HepG2 (cell line): ENCODE measurements at regions not wholly inside any gene's neighbourhood (a gene's known extent, or its start where the extent isn't known, plus 50 kb on each side); places are given as distances from the start of the nearest gene placed in this dataset.

Source experiments
- CENPX ChIP-seq: sonication (generic); formaldehyde crosslinking; IDR thresholded peaks from 2 replicates; pipeline ENCODE4 v1.9.0; 2021; ENCODE audit warnings: mild to moderate bottlenecking, missing genetic modification reagents, moderate library complexity
- EP300 ChIP-seq, 3 experiments: sonication (generic) in 1 of 3; formaldehyde crosslinking in 1 of 3; IDR thresholded peaks; 2 replicates each; pipeline versions ENCODE4 v1.5.1 to v1.6.1; 2011 to 2020; ENCODE audit warnings: low read depth in 2 of 3, low read length in 2 of 3, borderline replicate concordance in 1 of 3, improper control_type of control experiment in 1 of 3, mild to moderate bottlenecking in 1 of 3, missing genetic modification reagents in 1 of 3, moderate library complexity in 1 of 3
- EZH2 ChIP-seq: conservative IDR thresholded peaks from 2 replicates; pipeline ENCODE4 v1.6.1; 2012; ENCODE audit warnings: mild to moderate bottlenecking, low read depth, low read length, moderate library complexity
- POLR2A ChIP-seq, 2 experiments: IDR thresholded peaks; 2 replicates each; pipeline ENCODE4 v1.6.1; 2011; ENCODE audit warnings: low read depth in 2 of 2, low read length in 2 of 2, mild to moderate bottlenecking in 1 of 2, moderate library complexity in 1 of 2; ENCODE audit not compliant: insufficient read depth in 1 of 2
- TARDBP ChIP-seq: sonication (generic); formaldehyde crosslinking; IDR thresholded peaks from 2 replicates; pipeline ENCODE4 v1.8.0; 2022; ENCODE audit warnings: mild to moderate bottlenecking, missing genetic modification reagents
- ZNF121 ChIP-seq: sonication (generic); formaldehyde crosslinking; IDR thresholded peaks from 2 replicates; pipeline ENCODE4 v1.5.0; 2020; ENCODE audit warnings: mild to moderate bottlenecking, missing genetic modification reagents
- ZNF292 ChIP-seq: sonication (generic); formaldehyde crosslinking; IDR thresholded peaks from 2 replicates; pipeline ENCODE4 v1.8.1; 2022; ENCODE audit warnings: mild to moderate bottlenecking, low read depth, missing genetic modification reagents, borderline replicate concordance
- ZNF644 ChIP-seq: IDR thresholded peaks from 2 replicates; pipeline ENCODE4 v1.6.1; 2016; ENCODE audit warnings: low read depth
- TF ChIP-seq, protein P1 (sequence below): sonication (generic); formaldehyde crosslinking; IDR thresholded peaks from 2 replicates; pipeline ENCODE4 v1.5.0; 2020; ENCODE audit warnings: mild to moderate bottlenecking, missing genetic modification reagents, moderate library complexity
- TF ChIP-seq, protein P2 (sequence below), 2 experiments: IDR thresholded peaks; 2 replicates each; pipeline ENCODE4 v1.6.1; 2011 to 2012; ENCODE audit warnings: low read length in 2 of 2, borderline replicate concordance in 1 of 2, low read depth in 1 of 2, mild to moderate bottlenecking in 1 of 2, moderate library complexity in 1 of 2
- TF ChIP-seq, protein P3 (sequence below): sonication (generic); formaldehyde crosslinking; IDR thresholded peaks from 2 replicates; pipeline ENCODE4 v1.4.0; 2020; ENCODE audit warnings: missing genetic modification reagents
- TF ChIP-seq, protein P4 (sequence below): sonication (generic); formaldehyde crosslinking; conservative IDR thresholded peaks from 2 replicates; pipeline ENCODE4 v1.8.0; 2022; ENCODE audit warnings: missing genetic modification reagents

DNA sequence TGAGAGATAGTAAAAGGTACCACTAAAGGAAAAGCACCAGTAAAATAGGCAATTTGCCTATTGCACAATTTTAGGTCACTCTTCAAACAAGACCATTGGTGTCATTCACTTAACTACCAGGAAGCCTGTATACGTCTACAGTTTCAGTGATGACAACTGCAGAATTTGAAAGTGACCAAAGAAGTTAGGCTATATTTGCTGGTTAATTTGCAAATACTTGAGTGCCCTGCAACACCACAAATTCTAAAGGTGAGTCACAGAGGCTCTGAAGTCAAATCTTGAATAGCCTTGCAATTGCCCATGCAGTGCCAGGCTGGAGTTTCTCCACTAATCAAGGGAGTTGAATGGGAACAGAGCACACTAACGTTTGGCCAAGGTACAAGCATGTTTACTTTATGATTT, 128.7 kb upstream of the CCDC68 start:
- TF ChIP-seq, protein P1, sequence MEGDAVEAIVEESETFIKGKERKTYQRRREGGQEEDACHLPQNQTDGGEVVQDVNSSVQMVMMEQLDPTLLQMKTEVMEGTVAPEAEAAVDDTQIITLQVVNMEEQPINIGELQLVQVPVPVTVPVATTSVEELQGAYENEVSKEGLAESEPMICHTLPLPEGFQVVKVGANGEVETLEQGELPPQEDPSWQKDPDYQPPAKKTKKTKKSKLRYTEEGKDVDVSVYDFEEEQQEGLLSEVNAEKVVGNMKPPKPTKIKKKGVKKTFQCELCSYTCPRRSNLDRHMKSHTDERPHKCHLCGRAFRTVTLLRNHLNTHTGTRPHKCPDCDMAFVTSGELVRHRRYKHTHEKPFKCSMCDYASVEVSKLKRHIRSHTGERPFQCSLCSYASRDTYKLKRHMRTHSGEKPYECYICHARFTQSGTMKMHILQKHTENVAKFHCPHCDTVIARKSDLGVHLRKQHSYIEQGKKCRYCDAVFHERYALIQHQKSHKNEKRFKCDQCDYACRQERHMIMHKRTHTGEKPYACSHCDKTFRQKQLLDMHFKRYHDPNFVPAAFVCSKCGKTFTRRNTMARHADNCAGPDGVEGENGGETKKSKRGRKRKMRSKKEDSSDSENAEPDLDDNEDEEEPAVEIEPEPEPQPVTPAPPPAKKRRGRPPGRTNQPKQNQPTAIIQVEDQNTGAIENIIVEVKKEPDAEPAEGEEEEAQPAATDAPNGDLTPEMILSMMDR, result no peak
- TF ChIP-seq, protein P2, sequence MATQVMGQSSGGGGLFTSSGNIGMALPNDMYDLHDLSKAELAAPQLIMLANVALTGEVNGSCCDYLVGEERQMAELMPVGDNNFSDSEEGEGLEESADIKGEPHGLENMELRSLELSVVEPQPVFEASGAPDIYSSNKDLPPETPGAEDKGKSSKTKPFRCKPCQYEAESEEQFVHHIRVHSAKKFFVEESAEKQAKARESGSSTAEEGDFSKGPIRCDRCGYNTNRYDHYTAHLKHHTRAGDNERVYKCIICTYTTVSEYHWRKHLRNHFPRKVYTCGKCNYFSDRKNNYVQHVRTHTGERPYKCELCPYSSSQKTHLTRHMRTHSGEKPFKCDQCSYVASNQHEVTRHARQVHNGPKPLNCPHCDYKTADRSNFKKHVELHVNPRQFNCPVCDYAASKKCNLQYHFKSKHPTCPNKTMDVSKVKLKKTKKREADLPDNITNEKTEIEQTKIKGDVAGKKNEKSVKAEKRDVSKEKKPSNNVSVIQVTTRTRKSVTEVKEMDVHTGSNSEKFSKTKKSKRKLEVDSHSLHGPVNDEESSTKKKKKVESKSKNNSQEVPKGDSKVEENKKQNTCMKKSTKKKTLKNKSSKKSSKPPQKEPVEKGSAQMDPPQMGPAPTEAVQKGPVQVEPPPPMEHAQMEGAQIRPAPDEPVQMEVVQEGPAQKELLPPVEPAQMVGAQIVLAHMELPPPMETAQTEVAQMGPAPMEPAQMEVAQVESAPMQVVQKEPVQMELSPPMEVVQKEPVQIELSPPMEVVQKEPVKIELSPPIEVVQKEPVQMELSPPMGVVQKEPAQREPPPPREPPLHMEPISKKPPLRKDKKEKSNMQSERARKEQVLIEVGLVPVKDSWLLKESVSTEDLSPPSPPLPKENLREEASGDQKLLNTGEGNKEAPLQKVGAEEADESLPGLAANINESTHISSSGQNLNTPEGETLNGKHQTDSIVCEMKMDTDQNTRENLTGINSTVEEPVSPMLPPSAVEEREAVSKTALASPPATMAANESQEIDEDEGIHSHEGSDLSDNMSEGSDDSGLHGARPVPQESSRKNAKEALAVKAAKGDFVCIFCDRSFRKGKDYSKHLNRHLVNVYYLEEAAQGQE (IDR thresholded peaks at IDR 0.05; ENCODE audit: borderline replicate concordance in 1 of 2, low read depth in 1 of 2, low read length in 2 of 2), result no peak
- no peak for TF ChIP-seq CENPX
- TF ChIP-seq EZH2, result no peak
- TF ChIP-seq, protein P3, sequence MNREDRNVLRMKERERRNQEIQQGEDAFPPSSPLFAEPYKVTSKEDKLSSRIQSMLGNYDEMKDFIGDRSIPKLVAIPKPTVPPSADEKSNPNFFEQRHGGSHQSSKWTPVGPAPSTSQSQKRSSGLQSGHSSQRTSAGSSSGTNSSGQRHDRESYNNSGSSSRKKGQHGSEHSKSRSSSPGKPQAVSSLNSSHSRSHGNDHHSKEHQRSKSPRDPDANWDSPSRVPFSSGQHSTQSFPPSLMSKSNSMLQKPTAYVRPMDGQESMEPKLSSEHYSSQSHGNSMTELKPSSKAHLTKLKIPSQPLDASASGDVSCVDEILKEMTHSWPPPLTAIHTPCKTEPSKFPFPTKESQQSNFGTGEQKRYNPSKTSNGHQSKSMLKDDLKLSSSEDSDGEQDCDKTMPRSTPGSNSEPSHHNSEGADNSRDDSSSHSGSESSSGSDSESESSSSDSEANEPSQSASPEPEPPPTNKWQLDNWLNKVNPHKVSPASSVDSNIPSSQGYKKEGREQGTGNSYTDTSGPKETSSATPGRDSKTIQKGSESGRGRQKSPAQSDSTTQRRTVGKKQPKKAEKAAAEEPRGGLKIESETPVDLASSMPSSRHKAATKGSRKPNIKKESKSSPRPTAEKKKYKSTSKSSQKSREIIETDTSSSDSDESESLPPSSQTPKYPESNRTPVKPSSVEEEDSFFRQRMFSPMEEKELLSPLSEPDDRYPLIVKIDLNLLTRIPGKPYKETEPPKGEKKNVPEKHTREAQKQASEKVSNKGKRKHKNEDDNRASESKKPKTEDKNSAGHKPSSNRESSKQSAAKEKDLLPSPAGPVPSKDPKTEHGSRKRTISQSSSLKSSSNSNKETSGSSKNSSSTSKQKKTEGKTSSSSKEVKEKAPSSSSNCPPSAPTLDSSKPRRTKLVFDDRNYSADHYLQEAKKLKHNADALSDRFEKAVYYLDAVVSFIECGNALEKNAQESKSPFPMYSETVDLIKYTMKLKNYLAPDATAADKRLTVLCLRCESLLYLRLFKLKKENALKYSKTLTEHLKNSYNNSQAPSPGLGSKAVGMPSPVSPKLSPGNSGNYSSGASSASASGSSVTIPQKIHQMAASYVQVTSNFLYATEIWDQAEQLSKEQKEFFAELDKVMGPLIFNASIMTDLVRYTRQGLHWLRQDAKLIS (CRISPR knock-in tag), result no peak
- no peak for TF ChIP-seq EP300 (IDR thresholded peaks at IDR 0.05; ENCODE audit: low read depth in 2 of 2, low read length in 2 of 2)
- no peak for TF ChIP-seq EP300 (CRISPR knock-in tag; IDR thresholded peaks at IDR 0.05; ENCODE audit: borderline replicate concordance)
- TF ChIP-seq, protein P4, sequence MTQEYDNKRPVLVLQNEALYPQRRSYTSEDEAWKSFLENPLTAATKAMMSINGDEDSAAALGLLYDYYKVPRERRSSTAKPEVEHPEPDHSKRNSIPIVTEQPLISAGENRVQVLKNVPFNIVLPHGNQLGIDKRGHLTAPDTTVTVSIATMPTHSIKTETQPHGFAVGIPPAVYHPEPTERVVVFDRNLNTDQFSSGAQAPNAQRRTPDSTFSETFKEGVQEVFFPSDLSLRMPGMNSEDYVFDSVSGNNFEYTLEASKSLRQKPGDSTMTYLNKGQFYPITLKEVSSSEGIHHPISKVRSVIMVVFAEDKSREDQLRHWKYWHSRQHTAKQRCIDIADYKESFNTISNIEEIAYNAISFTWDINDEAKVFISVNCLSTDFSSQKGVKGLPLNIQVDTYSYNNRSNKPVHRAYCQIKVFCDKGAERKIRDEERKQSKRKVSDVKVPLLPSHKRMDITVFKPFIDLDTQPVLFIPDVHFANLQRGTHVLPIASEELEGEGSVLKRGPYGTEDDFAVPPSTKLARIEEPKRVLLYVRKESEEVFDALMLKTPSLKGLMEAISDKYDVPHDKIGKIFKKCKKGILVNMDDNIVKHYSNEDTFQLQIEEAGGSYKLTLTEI (CRISPR knock-in tag), result no peak
- TF ChIP-seq ZNF644 (CRISPR knock-in tag), result no peak
- TF ChIP-seq ZNF292 (CRISPR knock-in tag), result no peak
- no peak for TF ChIP-seq TARDBP (CRISPR knock-in tag)
- no peak for TF ChIP-seq ZNF121 (CRISPR knock-in tag)
- TF ChIP-seq POLR2A (IDR thresholded peaks at IDR 0.05; ENCODE audit: insufficient read depth in 1 of 2, low read depth in 2 of 2, low read length in 2 of 2), result no peak
